ENCODE measurements at regions not wholly inside any gene's neighbourhood (a gene's known extent, or its start where the extent isn't known, plus 50 kb on each side); places are given as distances from the start of the nearest gene placed in this dataset.

- DNase-seq (ENCODE audit: extremely low read depth in 1 of 2, low read depth in 1 of 2) = no peak
Observed at GRCh38 chr3:195004512-195005250, 266.3 kb downstream of the XXYLT1 start.

- DNase-seq (ENCODE audit: extremely low read depth in 1 of 2, low read depth in 1 of 2) = no peak
Observed at GRCh38 chr3:195005251-195005620, 265.7 kb downstream of the XXYLT1 start.

GRCh38 chr3:195005759-195006510, 265.0 kb downstream of the XXYLT1 start:
- DNase-seq (ENCODE audit: extremely low read depth in 1 of 2, low read depth in 1 of 2) = no peak

GRCh38 chr3:195007151-195007550, 263.8 kb downstream of the XXYLT1 start:
- DNase-seq (ENCODE audit: extremely low read depth in 1 of 2, low read depth in 1 of 2) = no peak

GRCh38 chr3:195007766-195008165, 263.2 kb downstream of the XXYLT1 start:
- DNase-seq (ENCODE audit: extremely low read depth in 1 of 2, low read depth in 1 of 2) = no peak

GRCh38 chr3:195008816-195009215, 262.1 kb downstream of the XXYLT1 start:
- DNase-seq (ENCODE audit: extremely low read depth in 1 of 2, low read depth in 1 of 2) = no peak

- DNase-seq (ENCODE audit: extremely low read depth in 1 of 2, low read depth in 1 of 2) = no peak
Observed at GRCh38 chr3:195009616-195010015, 261.3 kb downstream of the XXYLT1 start.

GRCh38 chr3:195010551-195011100, 260.3 kb downstream of the XXYLT1 start:
- DNase-seq (ENCODE audit: extremely low read depth in 1 of 2, low read depth in 1 of 2) = no peak

GRCh38 chr3:195011231-195011834, 259.6 kb downstream of the XXYLT1 start:
- DNase-seq (ENCODE audit: extremely low read depth in 1 of 2, low read depth in 1 of 2) = no peak

- DNase-seq (ENCODE audit: extremely low read depth in 1 of 2, low read depth in 1 of 2) = no peak
Observed at GRCh38 chr3:195012100-195012499, 258.9 kb downstream of the XXYLT1 start.

- DNase-seq (ENCODE audit: extremely low read depth in 1 of 2, low read depth in 1 of 2) = no peak
Observed at GRCh38 chr3:195012571-195012970, 258.4 kb downstream of the XXYLT1 start.

- DNase-seq (ENCODE audit: extremely low read depth in 1 of 2, low read depth in 1 of 2) = no peak
Observed at GRCh38 chr3:195013411-195014361, 257.3 kb downstream of the XXYLT1 start.

- DNase-seq (ENCODE audit: extremely low read depth in 1 of 2, low read depth in 1 of 2) = no peak
Observed at GRCh38 chr3:195015021-195015420, 255.9 kb downstream of the XXYLT1 start.

- DNase-seq (ENCODE audit: extremely low read depth in 1 of 2, low read depth in 1 of 2) = no peak
Observed at GRCh38 chr3:195017151-195017550, 253.8 kb downstream of the XXYLT1 start.
